GM06990 (cell line): ENCODE measurements at regions not wholly inside any gene's neighbourhood (a gene's known extent, or its start where the extent isn't known, plus 50 kb on each side); places are given as distances from the start of the nearest gene placed in this dataset.

Experiments used
- DNase-seq: peaks from one replicate; pipeline ENCODE4 v3.0.0-alpha.2; 2011; ENCODE audit not compliant: insufficient read length; ENCODE audit errors: extremely low read depth
- H3K27me3 ChIP-seq: replicated peaks from 2 replicates; pipeline ENCODE4 v1.6.0; 2011; ENCODE audit warnings: low read length; ENCODE audit not compliant: control insufficient read depth, insufficient read depth
- H3K36me3 ChIP-seq: 2 replicates; pipeline ENCODE4 v1.5.1; 2011; ENCODE audit warnings: low read length; ENCODE audit not compliant: control insufficient read depth, insufficient read depth
- H3K4me3 ChIP-seq: replicated peaks from 2 replicates; pipeline ENCODE4 v1.5.1; 2011; ENCODE audit warnings: low read depth, mild to moderate bottlenecking, control low read depth, low read length
- TF ChIP-seq, protein P1 (sequence below): IDR thresholded peaks from 2 replicates; pipeline ENCODE4 v1.5.1; 2011; ENCODE audit warnings: low read length, control low read depth, mild to moderate bottlenecking, inconsistent platforms; ENCODE audit not compliant: insufficient read depth, poor library complexity, severe bottlenecking

DNA sequence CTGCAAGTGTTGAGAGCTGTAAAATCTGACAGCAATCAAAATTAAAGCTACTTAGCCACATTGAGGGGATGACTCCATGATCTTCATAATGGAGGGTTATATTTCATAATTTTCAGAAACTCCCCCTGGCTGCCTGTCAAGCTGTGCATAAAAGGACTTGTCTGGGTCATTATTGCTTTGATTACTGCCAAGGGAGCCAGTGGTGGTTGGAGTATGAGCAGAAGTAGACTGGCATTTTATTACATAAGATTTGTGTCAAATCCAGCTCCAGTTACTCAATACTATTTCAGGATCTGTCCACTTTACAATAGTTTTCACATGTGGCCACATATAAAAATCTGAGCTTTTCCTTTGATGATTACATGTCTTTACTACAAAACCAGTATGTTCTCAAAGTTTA is 108.9 kb upstream of the SLC5A12 start:
- no peak overlapping the region for H3K4me3 ChIP-seq
- no peak for DNase-seq
- H3K27me3 ChIP-seq, result no peaks in the 10 kb centered on the region
- TF ChIP-seq, protein P1, sequence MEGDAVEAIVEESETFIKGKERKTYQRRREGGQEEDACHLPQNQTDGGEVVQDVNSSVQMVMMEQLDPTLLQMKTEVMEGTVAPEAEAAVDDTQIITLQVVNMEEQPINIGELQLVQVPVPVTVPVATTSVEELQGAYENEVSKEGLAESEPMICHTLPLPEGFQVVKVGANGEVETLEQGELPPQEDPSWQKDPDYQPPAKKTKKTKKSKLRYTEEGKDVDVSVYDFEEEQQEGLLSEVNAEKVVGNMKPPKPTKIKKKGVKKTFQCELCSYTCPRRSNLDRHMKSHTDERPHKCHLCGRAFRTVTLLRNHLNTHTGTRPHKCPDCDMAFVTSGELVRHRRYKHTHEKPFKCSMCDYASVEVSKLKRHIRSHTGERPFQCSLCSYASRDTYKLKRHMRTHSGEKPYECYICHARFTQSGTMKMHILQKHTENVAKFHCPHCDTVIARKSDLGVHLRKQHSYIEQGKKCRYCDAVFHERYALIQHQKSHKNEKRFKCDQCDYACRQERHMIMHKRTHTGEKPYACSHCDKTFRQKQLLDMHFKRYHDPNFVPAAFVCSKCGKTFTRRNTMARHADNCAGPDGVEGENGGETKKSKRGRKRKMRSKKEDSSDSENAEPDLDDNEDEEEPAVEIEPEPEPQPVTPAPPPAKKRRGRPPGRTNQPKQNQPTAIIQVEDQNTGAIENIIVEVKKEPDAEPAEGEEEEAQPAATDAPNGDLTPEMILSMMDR, result no peak
- H3K36me3 ChIP-seq, result no peaks in the 10 kb centered on the region

DNA sequence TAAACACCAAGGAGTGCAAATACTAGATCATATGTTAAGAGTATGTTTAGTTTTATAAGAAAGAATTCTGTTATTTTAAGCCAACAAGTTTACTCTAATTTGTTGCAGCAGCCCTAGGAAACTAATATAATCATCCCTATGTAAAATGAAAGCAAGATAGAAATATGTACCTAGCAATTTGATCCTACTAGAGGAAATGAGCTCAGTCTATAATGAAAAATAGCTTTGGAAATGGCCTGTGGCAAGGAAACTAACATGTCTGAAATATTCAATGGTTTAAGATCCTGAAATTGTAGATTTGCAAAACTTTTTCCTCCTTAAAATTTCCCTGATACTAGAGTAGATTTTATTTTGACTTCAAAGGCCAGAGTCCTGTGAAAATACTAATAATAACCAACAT is 112.7 kb upstream of the SLC5A12 start:
- Histone ChIP-seq H3K36me3 (no peaks in the 10 kb centered on the region), H3K27me3 (no peaks in the 10 kb centered on the region), H3K4me3 (no peak overlapping the region)
- DNase-seq, result no peak
- TF ChIP-seq, protein P1, result no peak

GRCh38 chr11:26835611-26836010 is 113.8 kb upstream of the SLC5A12 start:
- TF ChIP-seq, protein P1, result no peak
- Histone ChIP-seq H3K4me3 (no peak overlapping the region), H3K27me3 (no peaks in the 10 kb centered on the region), H3K36me3 (no peaks in the 10 kb centered on the region)
- DNase-seq, result no peak

DNA sequence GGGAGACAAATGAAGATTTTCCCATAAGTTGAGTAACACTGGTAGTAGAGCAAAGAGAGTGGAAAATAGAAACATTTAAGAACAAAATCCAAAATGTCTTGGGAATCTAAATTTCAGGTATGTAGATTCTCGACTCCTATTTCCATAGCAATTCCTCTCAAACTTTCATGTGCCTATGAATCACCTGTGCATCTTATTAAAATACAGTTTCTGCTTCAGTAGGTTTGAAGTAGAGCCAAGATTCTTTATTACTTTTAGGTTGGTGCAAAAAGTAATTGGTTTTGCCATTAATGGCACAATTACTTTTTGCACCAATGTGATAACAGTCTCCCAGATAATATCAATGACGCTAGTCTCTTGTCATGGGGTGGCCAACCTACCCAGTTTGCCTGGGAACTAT is 115.3 kb upstream of the SLC5A12 start:
- Histone ChIP-seq H3K27me3 (no peaks in the 10 kb centered on the region), H3K4me3 (no peak overlapping the region), H3K36me3 (no peaks in the 10 kb centered on the region)
- TF ChIP-seq, protein P1, result no peak
- DNase-seq, result no peak

DNA sequence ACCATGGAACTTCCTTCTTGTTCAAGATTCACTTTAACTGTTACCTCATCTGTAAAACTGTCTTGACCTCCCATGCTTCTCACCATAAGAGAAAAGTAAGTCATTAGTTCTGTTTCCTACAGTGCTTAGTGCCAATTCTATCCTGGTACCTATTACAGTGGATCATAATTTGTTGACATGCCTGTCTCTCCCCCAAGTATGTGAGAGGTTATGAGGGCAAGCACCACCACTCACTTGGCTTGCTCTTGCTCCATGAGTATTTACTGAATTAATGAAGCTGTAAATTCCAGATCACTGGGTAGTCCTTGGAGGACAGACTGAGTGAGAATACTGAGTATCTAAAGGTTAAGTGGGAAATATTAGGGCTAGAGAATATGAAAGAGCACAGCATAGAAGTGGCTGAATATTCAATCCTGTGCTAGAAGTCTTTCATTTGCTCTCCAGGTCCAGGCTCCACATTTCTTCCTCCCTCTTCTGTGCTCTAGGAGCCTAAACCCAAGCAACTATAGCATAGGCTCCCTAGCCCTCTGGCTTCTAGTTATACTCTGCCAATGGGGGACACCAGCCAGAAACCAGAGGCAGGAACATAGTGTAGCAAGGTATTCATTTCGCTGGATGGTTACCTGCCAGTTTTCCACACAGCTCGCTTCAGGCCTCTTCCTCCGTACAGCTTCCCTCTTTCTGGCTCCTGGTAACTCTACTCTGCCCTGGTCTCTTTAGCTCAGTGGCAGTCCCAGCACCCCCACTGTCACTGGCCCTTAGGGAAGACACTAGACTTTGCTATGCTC is 118.2 kb upstream of the SLC5A12 start:
- no peaks in the 10 kb centered on the region for H3K27me3 ChIP-seq
- TF ChIP-seq, protein P1, result no peak
- H3K36me3 ChIP-seq, result no peaks in the 10 kb centered on the region
- H3K4me3 ChIP-seq, result no peak overlapping the region
- DNase-seq, result no peak
